ENCODE measurements at regions not wholly inside any gene's neighbourhood (a gene's known extent, or its start where the extent isn't known, plus 50 kb on each side); places are given as distances from the start of the nearest gene placed in this dataset.

GRCh38 chr14:89660166-89660565 lies 243.1 kb upstream of the FOXN3 start:
- TF ChIP-seq SIN3A (IDR thresholded peaks at IDR 0.05; ENCODE audit: borderline replicate concordance, insufficient read depth, low read length) (no peak), TAF1 (IDR thresholded peaks at IDR 0.05; ENCODE audit: borderline replicate concordance, insufficient read depth, low read length) (no peak), POLR2AphosphoS5 (IDR thresholded peaks at IDR 0.05; ENCODE audit: low read depth, low read length) (no peak)
